ENCODE measurements at regions not wholly inside any gene's neighbourhood (a gene's known extent, or its start where the extent isn't known, plus 50 kb on each side); places are given as distances from the start of the nearest gene placed in this dataset.
"Not testable (repeated sequence)": the region's sequence is repeated elsewhere in the genome, so short reads cannot be mapped to it uniquely, and the experiment has no call there.

- DNase-seq (ENCODE audit: low spot score), result not testable (repeated sequence)
Measured at GRCh38 chr1:120465900-120466299, 51.1 kb downstream of the NBPF8 start.

GRCh38 chr1:120477663-120478062 is 62.8 kb downstream of the NBPF8 start:
- not testable (repeated sequence) for DNase-seq (ENCODE audit: low spot score)

- DNase-seq (ENCODE audit: low spot score), result not testable (repeated sequence)
Measured at GRCh38 chr1:120478400-120478799, 63.6 kb downstream of the NBPF8 start.

GRCh38 chr1:120487542-120487941 is 72.7 kb downstream of the NBPF8 start:
- not testable (repeated sequence) for DNase-seq (ENCODE audit: low spot score)

- DNase-seq (ENCODE audit: low spot score), result not testable (repeated sequence)
Measured at GRCh38 chr1:120489217-120489616, 74.4 kb downstream of the NBPF8 start.

- not testable (repeated sequence) for DNase-seq (ENCODE audit: low spot score)
Measured at GRCh38 chr1:120497145-120497544, 82.3 kb downstream of the NBPF8 start.

GRCh38 chr1:120503284-120503683 is 88.4 kb downstream of the NBPF8 start:
- not testable (repeated sequence) for DNase-seq (ENCODE audit: low spot score)

- not testable (repeated sequence) for DNase-seq (ENCODE audit: low spot score)
Measured at GRCh38 chr1:120506352-120506751, 91.5 kb downstream of the NBPF8 start.

- DNase-seq (ENCODE audit: low spot score), result not testable (repeated sequence)
Measured at GRCh38 chr1:120508351-120508750, 93.5 kb downstream of the NBPF8 start.

- DNase-seq (ENCODE audit: low spot score), result not testable (repeated sequence)
Measured at GRCh38 chr1:120509258-120509657, 94.4 kb downstream of the NBPF8 start.

GRCh38 chr1:120513099-120513498 is 98.3 kb downstream of the NBPF8 start:
- not testable (repeated sequence) for DNase-seq (ENCODE audit: low spot score)

GRCh38 chr1:120513531-120513930 is 98.7 kb downstream of the NBPF8 start:
- DNase-seq (ENCODE audit: low spot score), result not testable (repeated sequence)

- DNase-seq (ENCODE audit: low spot score), result not testable (repeated sequence)
Measured at GRCh38 chr1:120519196-120519595, 104.4 kb downstream of the NBPF8 start.

- not testable (repeated sequence) for DNase-seq (ENCODE audit: low spot score)
Measured at GRCh38 chr1:120524416-120524815, 109.6 kb downstream of the NBPF8 start.

GRCh38 chr1:120525386-120525785 is 110.6 kb downstream of the NBPF8 start:
- DNase-seq (ENCODE audit: low spot score), result not testable (repeated sequence)

GRCh38 chr1:120529475-120530089 is 114.7 kb downstream of the NBPF8 start:
- not testable (repeated sequence) for DNase-seq (ENCODE audit: low spot score)

GRCh38 chr1:120531455-120531854 is 116.6 kb downstream of the NBPF8 start:
- DNase-seq (ENCODE audit: low spot score), result not testable (repeated sequence)

- DNase-seq (ENCODE audit: low spot score), result not testable (repeated sequence)
Measured at GRCh38 chr1:120534361-120535047, 119.7 kb downstream of the NBPF8 start.

GRCh38 chr1:120535052-120535451 is 120.2 kb downstream of the NBPF8 start:
- DNase-seq (ENCODE audit: low spot score), result not testable (repeated sequence)

- DNase-seq (ENCODE audit: low spot score), result not testable (repeated sequence)
Measured at GRCh38 chr1:120541394-120541793, 126.6 kb downstream of the NBPF8 start.

- DNase-seq (ENCODE audit: low spot score), result not testable (repeated sequence)
Measured at GRCh38 chr1:120542365-120542764, 127.5 kb downstream of the NBPF8 start.

GRCh38 chr1:120542940-120543339 is 128.1 kb downstream of the NBPF8 start:
- not testable (repeated sequence) for DNase-seq (ENCODE audit: low spot score)

GRCh38 chr1:120544434-120544833 is 129.6 kb downstream of the NBPF8 start:
- DNase-seq (ENCODE audit: low spot score), result not testable (repeated sequence)
